WTC11 (cell line): ENCODE measurements at regions not wholly inside any gene's neighbourhood (a gene's known extent, or its start where the extent isn't known, plus 50 kb on each side); places are given as distances from the start of the nearest gene placed in this dataset.

ENCODE experiments used
- ATAC-seq: fragments of 200-7000 bp; cut with Tn5 transposase; 2 replicates; pipeline ENCODE4 v1.10.0; 2021; ENCODE audit warnings: mild to moderate bottlenecking, moderate library complexity
- CTCF ChIA-PET: fragments of 300-600 bp; sonication (Branson Sonifier 250); formaldehyde crosslinking; loops from one replicate; lab custom pipeline; 2021; ENCODE audit warnings: antibody characterized with exemption; lab: Charles Lee
- POLR2A ChIA-PET: fragments of 350-600 bp; sonication (Branson Sonifier 250); formaldehyde crosslinking; loops from one replicate; lab custom pipeline; 2021; ENCODE audit warnings: antibody characterized with exemption; lab: Charles Lee
- DNase-seq: peaks from one replicate; pipeline ENCODE4 v3.0.0; 2021; ENCODE audit warnings: low spot score
- H3K27ac Mint-ChIP-seq: 2 replicates; pipeline ENCODE4 v1.8.0; 2021; ENCODE audit warnings: mixed read lengths
- H3K27me3 Mint-ChIP-seq: 2 replicates; pipeline ENCODE4 v1.8.0; 2021; ENCODE audit warnings: low read depth, mild to moderate bottlenecking, moderate library complexity, mixed read lengths
- H3K36me3 Mint-ChIP-seq: 2 replicates; pipeline ENCODE4 v1.8.0; 2021; ENCODE audit warnings: mixed read lengths
- H3K4me1 Mint-ChIP-seq: 2 replicates; pipeline ENCODE4 v1.8.0; 2022; ENCODE audit warnings: mixed read lengths
- H3K4me3 Mint-ChIP-seq: 2 replicates; pipeline ENCODE4 v1.8.0; 2021; ENCODE audit warnings: mild to moderate bottlenecking, moderate library complexity, mixed read lengths
- H3K9me3 Mint-ChIP-seq: 2 replicates; pipeline ENCODE4 v1.8.0; 2021; ENCODE audit warnings: mixed read lengths
- ATF1 ChIP-seq: sonication (generic); formaldehyde crosslinking; IDR thresholded peaks from 2 replicates; pipeline ENCODE4 v1.8.1; 2023; ENCODE audit warnings: mild to moderate bottlenecking, moderate library complexity, missing genetic modification reagents
- CREB1 ChIP-seq: sonication (generic); formaldehyde crosslinking; IDR thresholded peaks from 2 replicates; pipeline ENCODE4 v1.8.0; 2023; ENCODE audit warnings: mild to moderate bottlenecking, missing genetic modification reagents
- ELF4 ChIP-seq: sonication (generic); formaldehyde crosslinking; IDR thresholded peaks from 2 replicates; pipeline ENCODE4 v1.8.1; 2022; ENCODE audit warnings: low read depth, mild to moderate bottlenecking, moderate library complexity, missing genetic modification reagents
- EMX1 ChIP-seq: fragments of 250-450 bp; sonication (Bioruptor Pico); IDR thresholded peaks from 2 replicates; pipeline ENCODE4 v1.8.0; 2021; ENCODE audit warnings: mild to moderate bottlenecking
- FOXK1 ChIP-seq: sonication (generic); formaldehyde crosslinking; IDR thresholded peaks from 2 replicates; pipeline ENCODE4 v1.8.0; 2022; ENCODE audit warnings: mild to moderate bottlenecking, moderate library complexity, missing genetic modification reagents
- FOXP1 ChIP-seq: sonication (generic); formaldehyde crosslinking; IDR thresholded peaks from 2 replicates; pipeline ENCODE4 v1.8.0; 2022; ENCODE audit warnings: missing genetic modification reagents, mild to moderate bottlenecking, moderate library complexity, borderline replicate concordance
- GABPB1 ChIP-seq: sonication (generic); formaldehyde crosslinking; IDR thresholded peaks from 2 replicates; pipeline ENCODE4 v1.8.1; 2023; ENCODE audit warnings: mild to moderate bottlenecking, missing genetic modification reagents
- GRHL2 ChIP-seq: fragments of 250-450 bp; sonication (Bioruptor Pico); IDR thresholded peaks from 2 replicates; pipeline ENCODE4 v1.8.0; 2022; ENCODE audit warnings: mild to moderate bottlenecking, moderate library complexity; ENCODE audit not compliant: insufficient replicate concordance, severe bottlenecking
- GTF2I ChIP-seq: fragments of 250-450 bp; sonication (Bioruptor Pico); conservative IDR thresholded peaks from 2 replicates; pipeline ENCODE4 v1.4.0; 2021; ENCODE audit warnings: mild to moderate bottlenecking
- IRF2 ChIP-seq: sonication (generic); formaldehyde crosslinking; IDR thresholded peaks from 2 replicates; pipeline ENCODE4 v1.8.0; 2022; ENCODE audit warnings: low read depth, missing genetic modification reagents, borderline replicate concordance
- KAT7 ChIP-seq: sonication (generic); formaldehyde crosslinking; IDR thresholded peaks from 2 replicates; pipeline ENCODE4 v1.8.1; 2023; ENCODE audit warnings: missing genetic modification reagents, mild to moderate bottlenecking, borderline replicate concordance
- MYBL2 ChIP-seq: sonication (generic); formaldehyde crosslinking; IDR thresholded peaks from 2 replicates; pipeline ENCODE4 v1.8.1; 2023; ENCODE audit warnings: mild to moderate bottlenecking, moderate library complexity, missing genetic modification reagents
- NFATC4 ChIP-seq: fragments of 250-450 bp; sonication (Bioruptor Pico); IDR thresholded peaks from 2 replicates; pipeline ENCODE4 v1.9.0; 2021; ENCODE audit warnings: mild to moderate bottlenecking
- NFE2L1 ChIP-seq: sonication (generic); formaldehyde crosslinking; IDR thresholded peaks from 2 replicates; pipeline ENCODE4 v1.8.1; 2023; ENCODE audit warnings: missing genetic modification reagents
- NFYB ChIP-seq: sonication (generic); formaldehyde crosslinking; conservative IDR thresholded peaks from 2 replicates; pipeline ENCODE4 v1.8.0; 2022; ENCODE audit warnings: low read depth, missing genetic modification reagents
- NR1H2 ChIP-seq: sonication (generic); formaldehyde crosslinking; IDR thresholded peaks from 2 replicates; pipeline ENCODE4 v1.9.0; 2021; ENCODE audit warnings: mild to moderate bottlenecking, moderate library complexity, missing genetic modification reagents
- TCF7 ChIP-seq: sonication (generic); formaldehyde crosslinking; IDR thresholded peaks from 2 replicates; pipeline ENCODE4 v1.8.0; 2022; ENCODE audit warnings: mild to moderate bottlenecking, low read depth, missing genetic modification reagents, moderate library complexity
- ZBTB21 ChIP-seq: sonication (generic); formaldehyde crosslinking; IDR thresholded peaks from 2 replicates; pipeline ENCODE4 v1.8.1; 2023; ENCODE audit warnings: mild to moderate bottlenecking, missing genetic modification reagents, borderline replicate concordance
- ZNF416 ChIP-seq: fragments of 250-450 bp; sonication (Bioruptor Pico); IDR thresholded peaks from 2 replicates; pipeline ENCODE4 v1.9.0; 2021; ENCODE audit warnings: mild to moderate bottlenecking, inconsistent platforms
- TF ChIP-seq, protein P1 (sequence below): fragments of 250-450 bp; sonication (Bioruptor Pico); IDR thresholded peaks from 2 replicates; pipeline ENCODE4 v1.9.0; 2021; ENCODE audit warnings: moderate library complexity, mild to moderate bottlenecking, inconsistent platforms, borderline replicate concordance
- TF ChIP-seq, protein P2 (sequence below): fragments of 200-600 bp; IDR thresholded peaks from 2 replicates; pipeline ENCODE4 v1.8.0; 2022; ENCODE audit warnings: antibody characterized with exemption
- TF ChIP-seq, protein P3 (sequence below): sonication (generic); formaldehyde crosslinking; IDR thresholded peaks from 2 replicates; pipeline ENCODE4 v1.8.1; 2023; ENCODE audit warnings: mild to moderate bottlenecking, missing genetic modification reagents, moderate library complexity
- TF ChIP-seq, protein P4 (sequence below): fragments of 250-450 bp; sonication (Bioruptor Pico); IDR thresholded peaks from 2 replicates; pipeline ENCODE4 v1.8.0; 2021; ENCODE audit warnings: mild to moderate bottlenecking
- TF ChIP-seq, protein P5 (sequence below): sonication (generic); formaldehyde crosslinking; IDR thresholded peaks from 2 replicates; pipeline ENCODE4 v1.8.1; 2022; ENCODE audit warnings: mild to moderate bottlenecking, missing genetic modification reagents, moderate library complexity, borderline replicate concordance
- TF ChIP-seq, protein P6 (sequence below): sonication (generic); formaldehyde crosslinking; IDR thresholded peaks from 2 replicates; pipeline ENCODE4 v1.8.1; 2023; ENCODE audit warnings: mild to moderate bottlenecking, missing genetic modification reagents
- TF ChIP-seq, protein P7 (sequence below): sonication (generic); formaldehyde crosslinking; conservative IDR thresholded peaks from 2 replicates; pipeline ENCODE4 v1.8.1; 2022; ENCODE audit warnings: mild to moderate bottlenecking, missing genetic modification reagents
- TF ChIP-seq, protein P8 (sequence below): fragments of 250-450 bp; sonication (Bioruptor Pico); IDR thresholded peaks from 2 replicates; pipeline ENCODE4 v1.9.0; 2021; ENCODE audit warnings: mild to moderate bottlenecking, borderline replicate concordance

DNA sequence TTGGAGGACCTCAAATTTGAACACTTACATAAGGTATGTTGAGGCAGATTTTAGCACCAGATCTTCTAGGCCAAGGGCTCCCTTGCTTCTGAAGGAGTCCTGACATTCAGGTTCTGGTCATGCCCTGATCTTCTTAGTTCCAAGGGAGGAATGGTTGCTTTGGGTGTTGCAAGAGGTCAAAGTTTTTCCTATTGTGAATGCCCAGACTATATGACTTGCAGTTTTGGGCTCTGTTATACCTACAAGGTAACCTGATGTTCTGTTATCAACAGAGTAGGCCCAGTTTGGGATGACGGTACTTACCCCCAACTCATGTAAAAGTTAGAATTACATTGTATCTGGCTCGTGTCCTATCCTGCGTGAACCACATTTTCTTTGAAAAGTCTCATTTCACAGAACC is 69.1 kb upstream of the COCH start:
- CTCF ChIA-PET = no interaction called here
- no peak for ATAC-seq
- Mint-ChIP-seq H3K27ac (no peak overlapping the region), H3K27me3 (no peaks in the 10 kb centered on the region), H3K9me3 (no peaks in the 10 kb centered on the region), H3K4me1 (peaks cover 9% of the 10 kb centered on the region), H3K4me3 (no peak overlapping the region), H3K36me3 (no peaks in the 10 kb centered on the region)
- TF ChIP-seq FOXK1 (no peak), GABPB1 (CRISPR knock-in tag) (no peak), NR1H2 (CRISPR knock-in tag) (no peak), MYBL2 (CRISPR knock-in tag) (no peak), ELF4 (no peak), EMX1 (no peak), TCF7 (no peak), CREB1 (CRISPR knock-in tag) (no peak), KAT7 (no peak), NFE2L1 (CRISPR knock-in tag) (no peak), GRHL2 (no peak), ZBTB21 (CRISPR knock-in tag) (no peak), IRF2 (CRISPR knock-in tag) (no peak)
- TF ChIP-seq, protein P1, sequence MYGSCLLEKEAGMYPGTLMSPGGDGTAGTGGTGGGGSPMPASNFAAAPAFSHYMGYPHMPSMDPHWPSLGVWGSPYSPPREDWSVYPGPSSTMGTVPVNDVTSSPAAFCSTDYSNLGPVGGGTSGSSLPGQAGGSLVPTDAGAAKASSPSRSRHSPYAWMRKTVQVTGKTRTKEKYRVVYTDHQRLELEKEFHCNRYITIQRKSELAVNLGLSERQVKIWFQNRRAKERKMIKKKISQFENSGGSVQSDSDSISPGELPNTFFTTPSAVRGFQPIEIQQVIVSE = no peak
- TF ChIP-seq, protein P2, sequence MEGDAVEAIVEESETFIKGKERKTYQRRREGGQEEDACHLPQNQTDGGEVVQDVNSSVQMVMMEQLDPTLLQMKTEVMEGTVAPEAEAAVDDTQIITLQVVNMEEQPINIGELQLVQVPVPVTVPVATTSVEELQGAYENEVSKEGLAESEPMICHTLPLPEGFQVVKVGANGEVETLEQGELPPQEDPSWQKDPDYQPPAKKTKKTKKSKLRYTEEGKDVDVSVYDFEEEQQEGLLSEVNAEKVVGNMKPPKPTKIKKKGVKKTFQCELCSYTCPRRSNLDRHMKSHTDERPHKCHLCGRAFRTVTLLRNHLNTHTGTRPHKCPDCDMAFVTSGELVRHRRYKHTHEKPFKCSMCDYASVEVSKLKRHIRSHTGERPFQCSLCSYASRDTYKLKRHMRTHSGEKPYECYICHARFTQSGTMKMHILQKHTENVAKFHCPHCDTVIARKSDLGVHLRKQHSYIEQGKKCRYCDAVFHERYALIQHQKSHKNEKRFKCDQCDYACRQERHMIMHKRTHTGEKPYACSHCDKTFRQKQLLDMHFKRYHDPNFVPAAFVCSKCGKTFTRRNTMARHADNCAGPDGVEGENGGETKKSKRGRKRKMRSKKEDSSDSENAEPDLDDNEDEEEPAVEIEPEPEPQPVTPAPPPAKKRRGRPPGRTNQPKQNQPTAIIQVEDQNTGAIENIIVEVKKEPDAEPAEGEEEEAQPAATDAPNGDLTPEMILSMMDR = no peak
- TF ChIP-seq, protein P3, sequence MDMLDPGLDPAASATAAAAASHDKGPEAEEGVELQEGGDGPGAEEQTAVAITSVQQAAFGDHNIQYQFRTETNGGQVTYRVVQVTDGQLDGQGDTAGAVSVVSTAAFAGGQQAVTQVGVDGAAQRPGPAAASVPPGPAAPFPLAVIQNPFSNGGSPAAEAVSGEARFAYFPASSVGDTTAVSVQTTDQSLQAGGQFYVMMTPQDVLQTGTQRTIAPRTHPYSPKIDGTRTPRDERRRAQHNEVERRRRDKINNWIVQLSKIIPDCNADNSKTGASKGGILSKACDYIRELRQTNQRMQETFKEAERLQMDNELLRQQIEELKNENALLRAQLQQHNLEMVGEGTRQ = no peak
- TF ChIP-seq, protein P4, sequence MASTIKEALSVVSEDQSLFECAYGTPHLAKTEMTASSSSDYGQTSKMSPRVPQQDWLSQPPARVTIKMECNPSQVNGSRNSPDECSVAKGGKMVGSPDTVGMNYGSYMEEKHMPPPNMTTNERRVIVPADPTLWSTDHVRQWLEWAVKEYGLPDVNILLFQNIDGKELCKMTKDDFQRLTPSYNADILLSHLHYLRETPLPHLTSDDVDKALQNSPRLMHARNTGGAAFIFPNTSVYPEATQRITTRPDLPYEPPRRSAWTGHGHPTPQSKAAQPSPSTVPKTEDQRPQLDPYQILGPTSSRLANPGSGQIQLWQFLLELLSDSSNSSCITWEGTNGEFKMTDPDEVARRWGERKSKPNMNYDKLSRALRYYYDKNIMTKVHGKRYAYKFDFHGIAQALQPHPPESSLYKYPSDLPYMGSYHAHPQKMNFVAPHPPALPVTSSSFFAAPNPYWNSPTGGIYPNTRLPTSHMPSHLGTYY (CRISPR knock-in tag) = no peak
- TF ChIP-seq, protein P5, sequence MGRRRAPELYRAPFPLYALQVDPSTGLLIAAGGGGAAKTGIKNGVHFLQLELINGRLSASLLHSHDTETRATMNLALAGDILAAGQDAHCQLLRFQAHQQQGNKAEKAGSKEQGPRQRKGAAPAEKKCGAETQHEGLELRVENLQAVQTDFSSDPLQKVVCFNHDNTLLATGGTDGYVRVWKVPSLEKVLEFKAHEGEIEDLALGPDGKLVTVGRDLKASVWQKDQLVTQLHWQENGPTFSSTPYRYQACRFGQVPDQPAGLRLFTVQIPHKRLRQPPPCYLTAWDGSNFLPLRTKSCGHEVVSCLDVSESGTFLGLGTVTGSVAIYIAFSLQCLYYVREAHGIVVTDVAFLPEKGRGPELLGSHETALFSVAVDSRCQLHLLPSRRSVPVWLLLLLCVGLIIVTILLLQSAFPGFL (CRISPR knock-in tag) = no peak
- TF ChIP-seq, protein P6, sequence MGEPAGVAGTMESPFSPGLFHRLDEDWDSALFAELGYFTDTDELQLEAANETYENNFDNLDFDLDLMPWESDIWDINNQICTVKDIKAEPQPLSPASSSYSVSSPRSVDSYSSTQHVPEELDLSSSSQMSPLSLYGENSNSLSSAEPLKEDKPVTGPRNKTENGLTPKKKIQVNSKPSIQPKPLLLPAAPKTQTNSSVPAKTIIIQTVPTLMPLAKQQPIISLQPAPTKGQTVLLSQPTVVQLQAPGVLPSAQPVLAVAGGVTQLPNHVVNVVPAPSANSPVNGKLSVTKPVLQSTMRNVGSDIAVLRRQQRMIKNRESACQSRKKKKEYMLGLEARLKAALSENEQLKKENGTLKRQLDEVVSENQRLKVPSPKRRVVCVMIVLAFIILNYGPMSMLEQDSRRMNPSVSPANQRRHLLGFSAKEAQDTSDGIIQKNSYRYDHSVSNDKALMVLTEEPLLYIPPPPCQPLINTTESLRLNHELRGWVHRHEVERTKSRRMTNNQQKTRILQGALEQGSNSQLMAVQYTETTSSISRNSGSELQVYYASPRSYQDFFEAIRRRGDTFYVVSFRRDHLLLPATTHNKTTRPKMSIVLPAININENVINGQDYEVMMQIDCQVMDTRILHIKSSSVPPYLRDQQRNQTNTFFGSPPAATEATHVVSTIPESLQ (CRISPR knock-in tag) = no peak
- no peak for DNase-seq
- POLR2A ChIA-PET = no interaction called here

DNA sequence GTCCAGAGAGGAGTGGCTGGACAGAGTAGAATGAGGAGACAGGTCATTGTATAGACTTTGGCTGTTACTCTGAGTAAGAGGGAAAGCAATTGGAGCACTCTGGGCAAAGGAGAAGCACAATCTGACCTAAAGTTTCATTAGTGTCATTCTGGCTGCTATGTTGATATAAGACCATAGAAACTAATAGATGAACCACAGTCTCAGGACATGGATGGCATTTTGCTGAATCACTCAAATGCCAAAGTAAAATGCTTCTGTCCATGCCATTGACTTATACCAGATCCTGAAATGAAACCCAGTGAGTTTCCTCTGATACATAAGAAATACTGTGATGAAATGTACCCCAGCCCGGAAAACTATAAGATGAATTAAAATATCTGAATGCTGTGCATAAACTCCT is 65.8 kb upstream of the COCH start:
- no peak overlapping the region for H3K4me3 Mint-ChIP-seq
- no peak overlapping the region for H3K27ac Mint-ChIP-seq
- TF ChIP-seq, protein P7, sequence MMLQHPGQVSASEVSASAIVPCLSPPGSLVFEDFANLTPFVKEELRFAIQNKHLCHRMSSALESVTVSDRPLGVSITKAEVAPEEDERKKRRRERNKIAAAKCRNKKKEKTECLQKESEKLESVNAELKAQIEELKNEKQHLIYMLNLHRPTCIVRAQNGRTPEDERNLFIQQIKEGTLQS (CRISPR knock-in tag) = no peak
- TF ChIP-seq FOXP1 (CRISPR knock-in tag) (no peak), ATF1 (CRISPR knock-in tag) (no peak), NFYB (CRISPR knock-in tag) (no peak), ZNF416 (CRISPR knock-in tag) (no peak), GTF2I (no peak), NFATC4 (CRISPR knock-in tag) (no peak), ELF4 (no peak)
- TF ChIP-seq, protein P8, sequence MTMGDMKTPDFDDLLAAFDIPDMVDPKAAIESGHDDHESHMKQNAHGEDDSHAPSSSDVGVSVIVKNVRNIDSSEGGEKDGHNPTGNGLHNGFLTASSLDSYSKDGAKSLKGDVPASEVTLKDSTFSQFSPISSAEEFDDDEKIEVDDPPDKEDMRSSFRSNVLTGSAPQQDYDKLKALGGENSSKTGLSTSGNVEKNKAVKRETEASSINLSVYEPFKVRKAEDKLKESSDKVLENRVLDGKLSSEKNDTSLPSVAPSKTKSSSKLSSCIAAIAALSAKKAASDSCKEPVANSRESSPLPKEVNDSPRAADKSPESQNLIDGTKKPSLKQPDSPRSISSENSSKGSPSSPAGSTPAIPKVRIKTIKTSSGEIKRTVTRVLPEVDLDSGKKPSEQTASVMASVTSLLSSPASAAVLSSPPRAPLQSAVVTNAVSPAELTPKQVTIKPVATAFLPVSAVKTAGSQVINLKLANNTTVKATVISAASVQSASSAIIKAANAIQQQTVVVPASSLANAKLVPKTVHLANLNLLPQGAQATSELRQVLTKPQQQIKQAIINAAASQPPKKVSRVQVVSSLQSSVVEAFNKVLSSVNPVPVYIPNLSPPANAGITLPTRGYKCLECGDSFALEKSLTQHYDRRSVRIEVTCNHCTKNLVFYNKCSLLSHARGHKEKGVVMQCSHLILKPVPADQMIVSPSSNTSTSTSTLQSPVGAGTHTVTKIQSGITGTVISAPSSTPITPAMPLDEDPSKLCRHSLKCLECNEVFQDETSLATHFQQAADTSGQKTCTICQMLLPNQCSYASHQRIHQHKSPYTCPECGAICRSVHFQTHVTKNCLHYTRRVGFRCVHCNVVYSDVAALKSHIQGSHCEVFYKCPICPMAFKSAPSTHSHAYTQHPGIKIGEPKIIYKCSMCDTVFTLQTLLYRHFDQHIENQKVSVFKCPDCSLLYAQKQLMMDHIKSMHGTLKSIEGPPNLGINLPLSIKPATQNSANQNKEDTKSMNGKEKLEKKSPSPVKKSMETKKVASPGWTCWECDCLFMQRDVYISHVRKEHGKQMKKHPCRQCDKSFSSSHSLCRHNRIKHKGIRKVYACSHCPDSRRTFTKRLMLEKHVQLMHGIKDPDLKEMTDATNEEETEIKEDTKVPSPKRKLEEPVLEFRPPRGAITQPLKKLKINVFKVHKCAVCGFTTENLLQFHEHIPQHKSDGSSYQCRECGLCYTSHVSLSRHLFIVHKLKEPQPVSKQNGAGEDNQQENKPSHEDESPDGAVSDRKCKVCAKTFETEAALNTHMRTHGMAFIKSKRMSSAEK (CRISPR knock-in tag) = no peak

More for the DNA sequence above, 65.8 kb upstream of the COCH start:
- ChIA-PET POLR2A (no interaction called here), CTCF (no interaction called here)
- H3K27me3 Mint-ChIP-seq = no peaks in the 10 kb centered on the region
- no peaks in the 10 kb centered on the region for H3K36me3 Mint-ChIP-seq
- H3K9me3 Mint-ChIP-seq = no peaks in the 10 kb centered on the region
- ATAC-seq = no peak
- DNase-seq = no peak
- H3K4me1 Mint-ChIP-seq = peaks cover 7% of the 10 kb centered on the region
